NCI-H1105 treated with DMSO at 0.1 percent for 48 hours (cell line): ENCODE measurements at regions not wholly inside any gene's neighbourhood (a gene's known extent, or its start where the extent isn't known, plus 50 kb on each side); places are given as distances from the start of the nearest gene placed in this dataset.
"Not testable (repeated sequence)": the region's sequence is repeated elsewhere in the genome, so short reads cannot be mapped to it uniquely, and the experiment has no call there.

Experiments
- DNase-seq: peaks from one replicate; lab custom pipeline; 2025; lab: John Stamatoyannopoulos, UW

DNA sequence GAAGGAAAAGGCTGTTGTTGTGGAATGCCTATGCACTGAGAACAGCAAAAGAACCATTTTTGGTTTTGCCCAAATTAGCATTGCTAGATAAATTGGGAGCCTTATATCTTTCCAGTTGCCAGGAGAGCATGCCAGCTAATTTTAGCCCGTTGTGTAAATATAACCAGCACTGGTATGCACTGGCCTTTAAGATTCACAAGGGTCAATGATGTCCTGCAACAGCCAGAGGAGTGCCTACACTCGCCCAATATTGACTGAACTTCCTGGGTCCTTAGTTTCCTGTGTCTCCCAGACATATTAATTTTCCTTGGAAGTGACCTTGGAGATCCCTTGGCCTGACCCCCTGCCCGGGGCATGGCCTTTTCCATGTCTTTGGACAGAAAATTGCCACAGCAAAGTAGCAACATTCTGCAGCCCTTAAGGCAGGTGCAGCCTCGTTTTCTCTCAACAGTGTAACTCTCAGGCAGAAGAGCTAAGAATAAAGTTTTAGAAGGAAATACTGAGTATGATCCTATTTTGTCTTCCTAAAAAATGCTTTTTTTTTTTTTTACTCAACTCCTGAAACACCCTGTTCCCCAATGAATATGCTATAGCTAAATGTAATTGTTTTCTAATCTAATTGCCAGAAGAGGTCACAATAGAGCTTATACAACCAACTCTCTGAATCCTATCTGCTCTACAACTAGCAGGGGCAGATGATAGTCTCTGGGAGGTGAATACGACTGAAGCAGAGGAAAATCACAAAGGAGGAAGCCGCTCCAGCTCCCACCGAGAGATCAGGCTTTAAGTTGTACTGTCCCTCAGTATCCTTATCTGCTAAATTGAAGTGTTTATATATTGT, 131.9 kb upstream of the PCGF5 start:
- no peak for DNase-seq

GRCh38 chr10:91090761-91091529, 129.5 kb upstream of the PCGF5 start:
- DNase-seq, result no peak

DNA sequence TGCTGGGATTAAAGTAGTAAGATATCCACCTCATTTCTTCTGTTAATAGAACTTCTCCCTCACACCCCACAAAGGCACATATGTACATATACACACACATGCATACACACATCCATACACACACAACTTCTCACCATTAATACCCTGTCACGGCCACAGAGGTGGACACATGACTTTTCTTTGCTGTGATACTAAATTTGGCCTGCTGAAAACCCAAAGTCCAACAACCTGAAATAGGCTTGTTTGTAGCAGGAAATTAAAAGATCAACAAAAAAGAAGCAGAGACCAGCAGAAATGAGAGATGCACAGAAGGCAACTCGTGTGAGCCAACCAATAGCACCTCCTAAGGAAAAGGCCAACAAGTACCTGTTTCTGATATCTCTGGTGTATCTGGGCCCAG, 128.7 kb upstream of the PCGF5 start:
- no peak for DNase-seq

DNA sequence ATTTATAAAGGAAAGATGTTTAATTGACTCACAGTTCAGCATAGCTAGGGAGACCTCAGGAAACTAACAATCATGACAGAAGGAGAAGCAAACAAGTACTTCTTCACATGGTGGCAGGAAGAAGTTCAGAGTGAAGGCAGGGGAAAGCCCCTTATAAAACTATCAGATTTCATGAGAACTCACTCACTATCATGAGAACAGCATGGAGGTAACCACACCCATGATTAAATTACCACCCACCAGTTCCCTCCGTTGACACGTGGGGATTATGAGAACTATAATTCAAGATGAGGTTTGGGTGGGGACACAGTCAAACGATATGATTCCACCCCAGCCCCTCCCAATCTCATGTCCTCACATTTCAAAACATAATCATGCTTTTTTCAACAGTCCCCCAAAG, 124.2 kb upstream of the PCGF5 start:
- no peak for DNase-seq

DNA sequence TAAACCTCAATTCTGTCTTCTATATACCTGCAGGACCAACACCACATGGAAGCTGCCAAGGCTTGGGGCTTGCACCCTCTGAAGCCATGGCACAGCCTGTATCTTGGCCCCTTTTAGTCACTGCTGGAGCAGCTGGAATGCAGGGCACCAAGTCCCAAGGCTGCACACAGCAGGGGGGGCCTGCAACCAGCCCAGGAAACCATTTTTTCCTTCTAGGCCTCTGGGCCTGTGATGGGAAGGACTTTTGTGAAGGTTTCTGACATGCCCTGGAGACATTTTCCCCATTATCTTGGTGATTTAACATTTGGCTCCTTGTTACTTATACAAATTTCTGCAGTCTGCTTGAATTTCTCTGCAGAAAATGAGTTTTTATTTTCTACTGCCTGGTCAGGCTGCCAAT, 123.2 kb upstream of the PCGF5 start:
- no peak for DNase-seq

- DNase-seq, result not testable (repeated sequence)
Observed at GRCh38 chr10:91098021-91098420, 122.4 kb upstream of the PCGF5 start.

GRCh38 chr10:91103384-91104192, 116.9 kb upstream of the PCGF5 start:
- DNase-seq, result no peak

DNA sequence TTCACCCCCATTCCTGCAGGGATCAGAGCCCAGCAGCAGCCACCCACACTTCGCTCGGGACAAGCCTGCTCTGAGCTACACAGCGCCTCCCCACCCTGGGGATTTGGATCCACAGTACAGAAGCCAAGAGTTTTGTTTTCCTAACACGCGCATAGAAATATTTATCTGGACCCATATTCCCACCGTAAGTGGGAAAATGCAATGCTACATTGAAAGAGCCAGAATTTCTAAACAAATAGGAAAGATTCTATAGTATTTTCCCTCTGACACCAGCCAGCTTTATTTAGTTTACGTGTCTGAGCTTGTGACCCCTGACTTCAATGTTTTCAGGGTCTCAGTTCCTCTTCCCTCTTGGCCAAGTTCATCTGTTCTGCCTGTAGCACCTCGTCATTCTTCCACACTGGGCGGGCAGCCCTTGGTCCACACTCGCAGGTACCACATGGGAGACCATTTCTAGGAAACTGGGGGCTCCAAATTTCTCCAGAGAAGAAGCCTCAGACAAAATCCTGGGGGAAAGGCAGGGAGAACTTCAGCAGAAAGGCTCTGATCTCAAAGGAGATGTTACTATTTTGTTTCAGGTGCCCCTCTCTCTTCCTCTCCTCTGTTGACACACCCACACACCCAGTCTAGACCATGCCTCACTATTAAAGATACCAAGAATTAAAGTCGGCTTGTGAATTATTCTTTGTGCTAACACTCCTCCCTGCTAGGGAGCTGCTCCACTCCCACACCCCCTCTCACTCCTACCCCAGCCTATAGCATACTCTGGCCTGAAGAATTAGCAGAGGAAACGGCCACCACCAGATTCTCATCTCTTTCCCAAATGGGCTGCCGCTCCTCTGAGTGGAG, 116.0 kb upstream of the PCGF5 start:
- DNase-seq, result no peak

- DNase-seq, result no peak
Observed at GRCh38 chr10:91105269-91105668, 115.2 kb upstream of the PCGF5 start.

- DNase-seq, result no peak
Observed at GRCh38 chr10:91108820-91109219, 111.6 kb upstream of the PCGF5 start.

DNA sequence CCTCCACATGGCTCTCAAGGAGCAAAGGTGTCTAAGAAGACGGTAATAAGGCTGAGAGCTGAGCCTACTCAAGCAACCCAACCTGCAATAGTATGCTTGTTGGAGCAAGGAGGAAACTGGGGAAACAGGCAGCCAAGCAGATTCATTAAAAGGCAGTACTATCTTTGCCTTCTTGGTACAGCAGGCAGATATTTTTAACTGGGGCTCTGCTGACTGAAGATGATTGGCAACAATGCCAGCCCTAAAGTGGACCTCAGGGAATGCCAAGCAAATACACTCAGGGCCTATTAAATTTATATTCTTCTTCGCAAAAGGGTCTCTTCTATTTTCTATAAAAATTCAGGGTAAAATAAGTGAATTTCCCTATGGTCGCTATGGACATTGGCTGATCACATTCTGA, 109.4 kb upstream of the PCGF5 start:
- DNase-seq, result no peak

- DNase-seq, result no peak
Observed at GRCh38 chr10:91115618-91116390, 104.7 kb upstream of the PCGF5 start.

GRCh38 chr10:91117505-91117904, 103.0 kb upstream of the PCGF5 start:
- no peak for DNase-seq

DNA sequence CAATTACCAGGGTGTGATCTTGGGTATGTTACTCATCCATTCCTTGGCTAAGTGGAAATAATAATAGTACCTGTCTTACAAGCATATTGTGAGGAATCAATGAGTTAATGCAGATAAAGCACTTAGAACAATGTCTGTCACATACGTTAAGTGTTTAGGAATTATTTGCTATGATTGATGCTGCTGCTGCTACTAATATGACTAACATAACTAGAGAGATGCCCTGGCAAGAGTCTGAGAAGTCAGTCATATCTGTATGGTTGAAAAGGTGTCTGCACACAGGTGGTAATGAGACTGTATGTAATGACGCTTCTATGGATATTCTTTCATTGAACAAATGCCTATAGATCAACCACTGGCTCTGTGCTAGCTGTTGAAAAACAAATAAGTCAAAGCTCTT, 100.1 kb upstream of the PCGF5 start:
- DNase-seq, result no peak

DNA sequence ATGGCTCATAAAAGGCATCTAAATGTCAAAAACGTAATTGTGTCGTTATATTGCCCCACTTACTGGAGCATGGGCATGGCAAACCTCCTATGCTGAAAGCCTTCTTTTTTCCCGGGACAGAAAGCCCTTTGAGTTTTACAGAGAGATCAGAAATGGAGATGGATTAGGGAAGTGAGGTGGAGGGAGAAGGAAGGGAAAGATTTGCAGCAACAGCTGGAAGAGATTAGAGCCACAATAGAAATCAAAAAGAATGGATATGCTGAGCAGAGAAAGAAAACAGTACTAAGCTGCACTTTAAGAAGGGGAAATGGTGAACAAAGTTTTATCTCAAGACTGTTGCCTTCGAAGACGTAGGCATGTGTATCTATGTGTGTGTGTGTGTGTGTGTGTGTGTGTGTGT, 97.2 kb upstream of the PCGF5 start:
- DNase-seq, result no peak

- no peak for DNase-seq
Observed at GRCh38 chr10:91124016-91124415, 96.4 kb upstream of the PCGF5 start.

DNA sequence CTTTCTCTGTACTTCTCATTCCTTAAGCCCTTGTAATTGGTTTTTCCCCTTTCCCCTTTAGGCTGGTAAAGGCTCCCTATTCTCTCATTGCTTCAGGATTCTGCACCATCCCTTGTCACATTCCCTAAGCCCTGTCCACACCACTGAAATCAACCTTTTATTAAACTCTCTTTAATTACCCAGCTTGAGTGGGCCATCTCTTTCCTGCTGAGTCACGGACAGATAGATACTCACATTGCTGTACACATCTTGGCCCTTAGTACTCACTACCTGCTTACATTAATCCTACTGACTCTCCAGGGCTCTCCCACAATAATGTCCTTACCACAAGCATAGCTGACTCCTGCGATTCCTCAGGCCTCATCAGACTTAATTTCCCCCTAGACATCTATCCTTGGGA, 94.0 kb upstream of the PCGF5 start:
- no peak for DNase-seq

- no peak for DNase-seq
Observed at GRCh38 chr10:91127341-91128082, 93.0 kb upstream of the PCGF5 start.

DNA sequence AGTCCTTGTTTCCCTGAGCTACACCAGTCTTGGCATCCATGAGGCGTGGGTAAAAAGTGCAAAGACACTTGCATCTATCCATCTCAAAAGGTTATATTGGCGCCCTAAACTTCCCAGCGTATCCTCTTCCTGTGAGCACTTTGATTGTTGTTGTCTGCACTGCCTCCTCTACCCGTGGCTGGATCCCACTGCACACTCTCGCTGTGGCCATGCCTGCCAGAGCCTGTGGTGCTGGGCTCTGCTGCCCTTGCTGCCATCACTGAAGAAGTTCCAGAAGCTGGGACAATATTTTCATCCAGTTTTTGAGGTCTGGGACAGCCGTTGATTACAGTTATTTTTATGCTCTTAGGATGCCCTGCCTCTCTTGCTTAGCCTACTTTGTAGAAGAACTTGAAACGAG, 85.3 kb upstream of the PCGF5 start:
- DNase-seq, result no peak

GRCh38 chr10:91137011-91137643, 83.3 kb upstream of the PCGF5 start:
- no peak for DNase-seq
